Choroid plexus epithelial cell (primary cell): ENCODE measurements at regions not wholly inside any gene's neighbourhood (a gene's known extent, or its start where the extent isn't known, plus 50 kb on each side); places are given as distances from the start of the nearest gene placed in this dataset.

ENCODE experiments used
- DNase-seq: peaks from one replicate; pipeline ENCODE4 v3.0.0-alpha.2; 2010; ENCODE audit warnings: low read depth
- H3K4me3 ChIP-seq: 2 replicates; pipeline ENCODE4 v1.5.1; 2011; ENCODE audit warnings: low read depth, mild to moderate bottlenecking, control low read depth, low read length, moderate library complexity
- CTCF ChIP-seq: conservative IDR thresholded peaks from 2 replicates; pipeline ENCODE4 v1.5.1; 2011; ENCODE audit warnings: low read depth, mild to moderate bottlenecking, control low read depth, inconsistent platforms, low read length, moderate library complexity

GRCh38 chr12:93127582-93128331 lies 198.7 kb upstream of the EEA1 start:
- TF ChIP-seq CTCF, result peak; percentile 85
- peak; percentile 100 for DNase-seq
- no peak overlapping the region for H3K4me3 ChIP-seq

GRCh38 chr12:93128332-93128707 lies 199.2 kb upstream of the EEA1 start:
- no peak for TF ChIP-seq CTCF
- no peak overlapping the region for H3K4me3 ChIP-seq
- no peak for DNase-seq

GRCh38 chr12:93130366-93131054 lies 201.4 kb upstream of the EEA1 start:
- no peak for DNase-seq
- TF ChIP-seq CTCF, result no peak

GRCh38 chr12:93133361-93133760 lies 204.3 kb upstream of the EEA1 start:
- no peak overlapping the region for H3K4me3 ChIP-seq
- TF ChIP-seq CTCF, result no peak
- DNase-seq, result no peak

More at GRCh38 chr12:93130366-93131054, 201.4 kb upstream of the EEA1 start:
- no peak overlapping the region for H3K4me3 ChIP-seq

- DNase-seq, result no peak
- H3K4me3 ChIP-seq, result no peak overlapping the region
- TF ChIP-seq CTCF, result no peak
Observed at GRCh38 chr12:93134175-93134890, 205.2 kb upstream of the EEA1 start.

GRCh38 chr12:93134893-93135285 lies 205.8 kb upstream of the EEA1 start:
- no peak for TF ChIP-seq CTCF
- DNase-seq, result no peak
- H3K4me3 ChIP-seq, result no peak overlapping the region
